GM12878 (cell line): ENCODE measurements at regions not wholly inside any gene's neighbourhood (a gene's known extent, or its start where the extent isn't known, plus 50 kb on each side); places are given as distances from the start of the nearest gene placed in this dataset.

Experiments
- CTCF ChIP-seq, 3 experiments: IDR thresholded peaks in 2 of 3; conservative IDR thresholded peaks in 1 of 3; 2 replicates each; pipeline ENCODE4 v1.5.1; 2011; ENCODE audit warnings: low read depth in 3 of 3, low read length in 3 of 3, mild to moderate bottlenecking in 3 of 3, control low read depth in 2 of 3, moderate library complexity in 2 of 3, inconsistent platforms in 1 of 3, mixed read lengths in 1 of 3; ENCODE audit not compliant: control insufficient read depth in 2 of 3, insufficient read depth in 1 of 3; ENCODE audit errors: extremely low read depth in 1 of 3
- EP300 ChIP-seq, 2 experiments: fragments of 150-350 bp in 1 of 2; IDR thresholded peaks; 2 replicates each; pipeline ENCODE4 v1.6.1; 2011 to 2012; ENCODE audit warnings: low read depth in 2 of 2, low read length in 2 of 2, borderline replicate concordance in 1 of 2, improper control_type of control experiment in 1 of 2, inconsistent platforms in 1 of 2; ENCODE audit not compliant: control insufficient read depth in 1 of 2
- TAF1 ChIP-seq: IDR thresholded peaks from 2 replicates; pipeline ENCODE4 v1.6.1; 2011; ENCODE audit warnings: mild to moderate bottlenecking, low read depth, low read length, borderline replicate concordance
- ZNF274 ChIP-seq: IDR thresholded peaks from one replicate; pipeline ENCODE4 v1.8.0; 2011; ENCODE audit not compliant: insufficient read length, insufficient read depth

- TF ChIP-seq ZNF274 (no peak), EP300 (IDR thresholded peaks at IDR 0.05; ENCODE audit: borderline replicate concordance in 1 of 2, control insufficient read depth in 1 of 2, low read depth in 2 of 2, low read length in 2 of 2) (no peak), TAF1 (no peak), CTCF (IDR thresholded peaks at IDR 0.05 in 2 of 3, conservative IDR thresholded peaks at IDR 0.05 in 1 of 3; ENCODE audit: control insufficient read depth in 2 of 3, extremely low read depth in 1 of 3, insufficient read depth in 1 of 3, low read depth in 3 of 3, low read length in 3 of 3) (no peak)
Measured at GRCh38 chr15:55017635-55018034, 179.1 kb downstream of the RSL24D1 start.
